Fibroblast of skin of scalp (primary cell): ENCODE measurements at regions not wholly inside any gene's neighbourhood (a gene's known extent, or its start where the extent isn't known, plus 50 kb on each side); places are given as distances from the start of the nearest gene placed in this dataset.

ENCODE experiments used
- DNase-seq: peaks from one replicate; pipeline ENCODE4 v3.0.0-alpha.2; 2013

DNA sequence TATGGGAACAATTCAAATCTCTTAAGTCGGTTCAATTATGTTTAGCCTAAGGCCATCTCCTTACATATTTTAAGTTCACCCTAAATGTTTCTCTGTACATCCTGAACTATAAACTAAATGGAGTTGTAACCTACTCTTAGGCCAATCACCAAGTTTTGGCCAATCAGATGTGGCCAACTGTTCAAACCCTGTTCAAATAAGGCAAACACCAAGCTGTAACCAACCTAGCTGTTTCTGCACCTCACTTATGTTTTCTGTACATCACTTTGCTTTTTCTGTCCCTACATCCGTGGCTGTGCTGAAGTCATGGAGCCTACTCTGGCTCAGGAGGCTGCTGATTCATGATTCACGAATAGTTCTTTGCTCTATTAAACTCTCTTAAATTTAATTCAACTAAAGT lies 165.3 kb downstream of the GASK1B start:
- no peak for DNase-seq

- DNase-seq = no peak
These were observed 165.8 kb downstream of the GASK1B start for GRCh38 chr4:158006990-158007389.

GRCh38 chr4:158005021-158005420 lies 167.8 kb downstream of the GASK1B start:
- DNase-seq = no peak

DNA sequence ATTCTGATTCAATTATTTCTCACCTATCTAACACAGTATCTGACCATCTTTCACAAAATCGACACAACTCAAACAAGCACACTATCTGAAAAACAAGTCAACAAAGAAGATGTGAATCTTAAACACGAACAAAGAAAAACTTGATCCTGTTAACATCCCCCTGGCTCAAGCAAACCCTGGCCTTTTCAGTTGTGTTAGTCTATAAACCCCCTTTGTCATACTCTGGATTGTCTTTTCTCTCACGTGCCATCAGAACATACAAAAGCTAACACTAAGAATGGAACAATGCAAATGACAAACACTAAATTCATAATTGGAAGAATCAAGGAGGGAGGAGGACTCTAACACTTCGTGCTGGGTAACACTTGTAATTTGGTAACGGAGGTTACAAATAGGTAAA lies 168.7 kb downstream of the GASK1B start:
- no peak for DNase-seq

GRCh38 chr4:158003212-158003611 lies 169.6 kb downstream of the GASK1B start:
- DNase-seq = no peak

- no peak for DNase-seq
These were observed 170.7 kb downstream of the GASK1B start for GRCh38 chr4:158002173-158002572.

DNA sequence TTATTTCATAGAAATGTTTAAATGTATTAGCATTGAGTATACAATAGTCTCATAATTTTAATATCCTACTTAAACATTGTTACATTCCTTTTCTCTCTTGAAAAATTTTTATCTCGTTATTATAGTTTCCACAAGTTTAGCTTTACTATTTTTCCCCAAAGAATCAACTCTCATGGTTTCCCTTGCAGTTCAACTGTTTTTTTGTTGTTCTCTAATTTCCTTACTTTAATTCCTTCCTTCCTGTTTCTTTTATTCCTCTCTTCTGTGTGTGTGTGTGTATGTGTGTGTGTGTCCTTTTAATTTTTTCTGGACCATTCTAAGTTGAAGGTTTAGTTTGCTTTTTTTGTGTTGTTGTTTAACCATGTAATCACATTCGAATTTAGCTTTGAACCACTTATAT lies 171.1 kb downstream of the GASK1B start:
- DNase-seq = no peak

DNA sequence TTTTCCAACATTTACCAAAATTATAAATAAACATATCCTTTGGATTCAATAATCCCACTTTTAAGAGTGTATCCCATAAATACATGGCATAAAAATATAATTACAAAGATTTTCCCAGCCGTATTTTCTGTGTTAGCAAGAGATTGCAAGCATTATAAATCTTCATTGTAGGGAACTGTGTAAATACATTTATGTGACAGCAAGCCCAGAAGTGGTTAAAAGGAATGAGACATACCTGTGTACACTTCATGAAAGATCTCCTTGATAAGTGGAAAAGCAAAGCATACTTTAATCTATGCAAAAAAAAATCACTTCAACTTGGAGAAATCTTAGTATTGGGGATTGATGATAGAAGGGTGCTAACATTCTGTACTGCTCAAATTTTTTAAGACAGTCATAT lies 173.1 kb downstream of the GASK1B start:
- no peak for DNase-seq

- DNase-seq = no peak
These were observed 175.5 kb downstream of the GASK1B start for GRCh38 chr4:157997296-157997695.

GRCh38 chr4:157996061-157997028 lies 176.5 kb downstream of the GASK1B start:
- DNase-seq = no peak

DNA sequence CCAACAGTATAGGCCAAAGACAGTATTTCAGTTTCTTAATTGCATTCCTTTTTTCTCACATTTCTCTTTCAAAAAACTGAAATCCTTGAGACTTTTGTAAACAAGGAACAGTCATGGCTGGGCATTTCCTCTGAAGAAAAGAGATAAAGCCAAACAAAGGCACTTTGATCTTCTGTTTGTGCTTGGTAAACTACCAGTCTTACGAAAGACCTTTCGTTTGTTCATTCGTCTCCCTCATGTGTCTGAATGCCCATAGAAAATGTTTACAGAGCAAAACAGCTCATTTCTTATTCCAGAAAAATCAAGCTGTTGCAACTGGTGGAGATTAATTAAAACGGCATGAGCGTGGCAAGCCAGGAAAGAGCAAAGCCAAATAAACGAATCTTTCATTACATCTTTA lies 178.0 kb downstream of the GASK1B start:
- DNase-seq = no peak

DNA sequence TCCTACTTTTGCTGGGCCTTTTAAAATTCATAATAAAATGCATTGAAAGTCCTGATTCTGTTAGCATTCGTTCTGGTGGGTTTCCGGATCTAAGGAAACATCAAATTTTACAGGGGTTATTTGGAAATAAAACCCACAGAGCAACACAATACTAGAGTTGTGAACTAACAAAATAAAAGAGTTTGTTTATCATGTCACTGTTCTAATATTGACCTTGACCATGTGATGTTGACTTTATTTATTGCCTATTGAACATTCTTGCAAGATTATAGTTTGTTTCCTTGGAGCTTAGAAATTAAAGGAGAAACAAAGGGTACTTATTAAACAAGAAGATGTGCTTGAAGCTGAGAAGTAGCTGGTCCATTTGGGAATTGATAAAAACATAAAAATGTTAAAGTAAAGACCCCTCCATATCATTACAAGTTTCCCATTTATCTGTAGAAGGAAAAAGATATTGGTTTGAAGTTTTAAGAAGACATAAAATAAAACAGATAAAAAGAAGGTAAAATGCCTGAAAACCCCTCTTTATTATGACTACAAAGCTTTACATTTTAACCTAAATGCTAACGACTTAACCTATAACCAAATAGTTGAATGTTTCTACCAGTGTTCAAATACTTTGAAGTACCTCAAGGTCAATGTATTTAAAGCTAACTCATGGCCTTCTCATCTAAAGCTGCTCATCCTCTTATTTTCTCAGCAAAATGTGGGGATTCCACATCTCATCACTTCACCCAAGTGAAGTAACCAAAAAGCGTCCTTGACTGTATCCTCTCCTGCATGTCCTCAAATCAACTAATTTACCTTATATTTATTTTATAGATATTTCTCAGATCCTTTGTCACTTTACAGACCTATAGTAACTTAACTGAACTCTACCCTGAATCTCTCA lies 179.6 kb downstream of the GASK1B start:
- no peak for DNase-seq

GRCh38 chr4:157992038-157992705 lies 180.7 kb downstream of the GASK1B start:
- peak; percentile 66 for DNase-seq

- DNase-seq = no peak
These were observed 184.2 kb downstream of the GASK1B start for GRCh38 chr4:157988641-157989040.

DNA sequence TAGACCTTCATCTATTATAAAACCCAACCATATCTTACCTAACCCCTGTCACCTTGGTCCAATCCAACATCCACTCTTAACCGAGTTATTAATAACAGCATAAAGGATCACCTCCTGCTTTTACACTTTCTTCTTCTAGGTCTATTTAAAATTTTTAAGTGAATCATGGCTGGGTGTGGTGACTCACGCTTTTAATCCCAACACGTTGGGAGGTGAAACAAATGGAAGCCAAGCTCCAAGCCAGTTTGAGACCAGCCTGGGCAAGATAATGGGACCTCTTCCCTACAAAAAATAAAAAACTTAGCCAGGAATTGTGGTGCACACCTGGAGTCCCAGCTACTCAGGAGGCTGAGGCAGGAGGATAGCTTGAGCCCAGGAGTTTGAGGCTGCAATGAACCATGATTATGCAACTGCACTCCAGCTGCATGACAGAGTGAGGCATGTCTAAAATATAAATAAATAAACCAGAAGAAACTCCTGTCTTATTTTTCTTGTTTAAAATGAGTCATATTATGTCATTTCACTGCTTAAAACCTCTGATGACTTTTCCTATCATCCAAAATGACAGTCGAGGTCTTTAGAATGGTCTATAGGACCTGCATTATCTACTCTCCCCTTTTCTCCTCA lies 188.4 kb downstream of the GASK1B start:
- no peak for DNase-seq

GRCh38 chr4:157983300-157983699 lies 189.5 kb downstream of the GASK1B start:
- DNase-seq = peak; percentile 21

- no peak for DNase-seq
These were observed 192.7 kb downstream of the GASK1B start for GRCh38 chr4:157980158-157980557.

DNA sequence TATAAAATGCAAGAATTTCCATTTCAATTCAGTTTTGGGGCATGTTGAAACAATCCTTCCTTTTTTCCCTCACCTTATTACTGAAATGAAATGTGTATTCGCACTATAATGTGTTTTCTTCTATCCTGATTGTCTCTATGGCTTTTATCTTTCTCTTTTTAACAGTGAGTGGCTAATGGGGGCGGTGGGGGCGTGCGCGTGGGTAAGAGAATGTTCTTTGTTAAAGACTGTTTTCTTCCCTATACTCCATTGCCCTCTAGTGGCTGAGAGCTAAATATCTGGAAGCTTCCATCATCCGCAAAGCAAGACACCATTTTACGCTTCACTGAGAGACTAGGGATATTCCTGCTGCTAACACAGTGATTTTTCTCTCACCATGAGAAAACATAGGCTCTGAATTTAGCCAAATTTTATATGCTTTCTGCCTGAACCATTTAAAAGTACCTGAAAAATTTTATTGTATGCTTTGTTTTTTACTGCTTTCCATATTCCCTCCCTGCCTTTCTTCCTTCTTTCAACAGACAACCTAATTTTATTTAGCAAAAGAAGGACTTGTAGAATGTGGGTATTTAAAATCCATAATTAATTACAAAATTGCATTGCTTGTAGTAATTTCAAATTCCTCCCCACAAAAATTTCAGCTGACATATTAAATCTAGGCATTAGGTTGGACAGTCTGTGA lies 194.0 kb downstream of the GASK1B start:
- peak; percentile 73 for DNase-seq

DNA sequence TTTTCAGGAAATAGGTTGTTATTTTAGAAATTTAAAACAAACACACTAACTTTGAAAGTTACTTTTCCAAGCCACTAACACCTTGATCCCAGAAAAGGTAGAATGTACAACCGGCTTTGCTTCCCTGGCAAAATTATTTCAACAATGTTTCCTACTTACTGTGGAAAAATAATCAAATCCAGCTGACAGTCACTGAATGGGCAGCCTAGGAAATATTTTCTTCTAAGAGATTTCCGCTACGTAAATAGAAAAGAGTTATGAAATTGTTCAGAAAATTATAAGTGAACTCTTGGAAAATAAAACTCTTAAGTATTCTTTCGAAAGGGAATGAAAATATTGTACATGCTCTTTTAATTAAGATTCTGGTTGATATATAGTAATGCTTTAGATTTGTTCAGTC lies 195.7 kb downstream of the GASK1B start:
- DNase-seq = peak; percentile 37

DNA sequence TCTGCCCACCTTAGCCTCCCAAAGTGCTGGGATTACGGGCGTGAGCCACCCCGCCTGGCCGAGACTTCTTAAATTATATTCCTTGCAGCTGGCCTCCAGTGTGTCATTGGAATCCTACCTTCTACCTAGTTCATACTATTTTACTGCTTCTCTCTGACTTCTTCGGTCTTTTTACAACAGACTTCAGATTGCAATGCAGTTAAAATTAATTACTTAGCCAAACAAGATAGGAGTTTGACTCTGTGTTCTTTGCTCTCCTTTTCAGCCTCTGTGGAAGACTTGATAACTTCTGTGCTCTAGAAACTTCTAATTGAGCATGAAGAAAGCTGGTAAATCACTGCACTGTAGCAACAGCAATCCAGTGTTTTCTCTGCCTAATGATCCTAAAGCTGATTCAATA lies 199.5 kb downstream of the GASK1B start:
- DNase-seq = no peak

GRCh38 chr4:157964463-157964862 lies 208.4 kb downstream of the GASK1B start:
- DNase-seq = no peak
